Lower lobe of right lung (tissue), 2 donors: ENCODE measurements at regions not wholly inside any gene's neighbourhood (a gene's known extent, or its start where the extent isn't known, plus 50 kb on each side); places are given as distances from the start of the nearest gene placed in this dataset.

Experiments
- ATAC-seq, 2 donors: fragments of 200-7000 bp; cut with Tn5 transposase; one replicate each; pipeline ENCODE4 v1.9.1; 2020 to 2022; ENCODE audit warnings: mild to moderate bottlenecking in 2 of 2, moderate library complexity in 2 of 2
- DNase-seq: peaks from one replicate; pipeline ENCODE4 v3.0.0-alpha.2; 2020
- H3K27ac ChIP-seq: fragments of 200-600 bp; one replicate; pipeline ENCODE4 v1.8.0; 2022
- H3K27me3 ChIP-seq: fragments of 200-600 bp; one replicate; pipeline ENCODE4 v1.8.0; 2022; ENCODE audit warnings: low read depth
- H3K36me3 ChIP-seq: fragments of 200-600 bp; one replicate; pipeline ENCODE4 v1.8.0; 2022; ENCODE audit warnings: mild to moderate bottlenecking
- H3K4me1 ChIP-seq: fragments of 200-600 bp; one replicate; pipeline ENCODE4 v1.8.0; 2022
- H3K4me3 ChIP-seq: fragments of 200-600 bp; one replicate; pipeline ENCODE4 v1.8.0; 2022; ENCODE audit warnings: mild to moderate bottlenecking
- H3K9me3 ChIP-seq: fragments of 200-600 bp; one replicate; pipeline ENCODE4 v1.8.0; 2022
- intact Hi-C: fragments of 100-400 bp; cut with DNase I; formaldehyde crosslinking; loops from one replicate; pipeline ENCODE4 v1.11.0; 2022
- TF ChIP-seq, protein P1 (sequence below): fragments of 200-600 bp; IDR thresholded peaks from one replicate; pipeline ENCODE4 v1.8.0; 2022; ENCODE audit warnings: antibody characterized with exemption, mild to moderate bottlenecking
- donor health status: DM: no; HTN: yes; CAD: no; lungs with severe emphysema.

GRCh38 chr22:22983123-22983522, 87.2 kb upstream of the GNAZ start:
- no peaks in the 10 kb centered on the region for H3K4me1 ChIP-seq
- H3K9me3 ChIP-seq, result peaks cover 14% of the 10 kb centered on the region
- intact Hi-C loops, result no loop called here
- DNase-seq, result no peak
- H3K4me3 ChIP-seq, result no peak overlapping the region
- H3K36me3 ChIP-seq, result no peaks in the 10 kb centered on the region
- no peak for ATAC-seq
- no peaks in the 10 kb centered on the region for H3K27me3 ChIP-seq
- no peak overlapping the region for H3K27ac ChIP-seq
- TF ChIP-seq, protein P1, sequence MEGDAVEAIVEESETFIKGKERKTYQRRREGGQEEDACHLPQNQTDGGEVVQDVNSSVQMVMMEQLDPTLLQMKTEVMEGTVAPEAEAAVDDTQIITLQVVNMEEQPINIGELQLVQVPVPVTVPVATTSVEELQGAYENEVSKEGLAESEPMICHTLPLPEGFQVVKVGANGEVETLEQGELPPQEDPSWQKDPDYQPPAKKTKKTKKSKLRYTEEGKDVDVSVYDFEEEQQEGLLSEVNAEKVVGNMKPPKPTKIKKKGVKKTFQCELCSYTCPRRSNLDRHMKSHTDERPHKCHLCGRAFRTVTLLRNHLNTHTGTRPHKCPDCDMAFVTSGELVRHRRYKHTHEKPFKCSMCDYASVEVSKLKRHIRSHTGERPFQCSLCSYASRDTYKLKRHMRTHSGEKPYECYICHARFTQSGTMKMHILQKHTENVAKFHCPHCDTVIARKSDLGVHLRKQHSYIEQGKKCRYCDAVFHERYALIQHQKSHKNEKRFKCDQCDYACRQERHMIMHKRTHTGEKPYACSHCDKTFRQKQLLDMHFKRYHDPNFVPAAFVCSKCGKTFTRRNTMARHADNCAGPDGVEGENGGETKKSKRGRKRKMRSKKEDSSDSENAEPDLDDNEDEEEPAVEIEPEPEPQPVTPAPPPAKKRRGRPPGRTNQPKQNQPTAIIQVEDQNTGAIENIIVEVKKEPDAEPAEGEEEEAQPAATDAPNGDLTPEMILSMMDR, result no peak

GRCh38 chr22:22983816-22984215, 86.5 kb upstream of the GNAZ start:
- H3K27me3 ChIP-seq, result peaks cover 2% of the 10 kb centered on the region
- ATAC-seq, result no peak
- H3K4me1 ChIP-seq, result no peaks in the 10 kb centered on the region
- TF ChIP-seq, protein P1, result no peak
- DNase-seq, result no peak
- H3K27ac ChIP-seq, result no peak overlapping the region
- H3K9me3 ChIP-seq, result peaks cover 14% of the 10 kb centered on the region
- no peak overlapping the region for H3K4me3 ChIP-seq
- intact Hi-C loops, result no loop called here
- no peaks in the 10 kb centered on the region for H3K36me3 ChIP-seq

DNA sequence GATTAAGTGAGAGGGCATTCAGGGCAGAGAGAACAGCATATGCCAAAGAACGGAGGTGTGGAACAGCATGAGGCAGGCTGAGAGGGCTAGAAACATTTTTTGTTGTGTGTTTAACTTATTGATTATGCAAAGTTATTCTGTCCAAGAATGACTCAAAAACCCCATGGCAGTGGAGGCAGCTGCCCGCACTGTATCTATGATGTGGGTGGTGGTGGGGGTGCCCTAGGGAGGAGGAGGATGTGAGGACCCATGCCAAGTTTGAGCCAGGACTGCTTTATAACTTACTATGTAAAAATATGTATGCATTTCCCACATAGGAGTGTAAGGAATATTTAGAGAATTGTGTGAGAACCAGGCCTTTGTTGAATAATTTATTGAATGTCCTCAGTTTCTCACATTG, 85.4 kb upstream of the GNAZ start:
- Histone ChIP-seq H3K4me1 (no peaks in the 10 kb centered on the region), H3K4me3 (no peak overlapping the region), H3K27ac (no peak overlapping the region), H3K27me3 (peaks cover 4% of the 10 kb centered on the region), H3K9me3 (peaks cover 6% of the 10 kb centered on the region), H3K36me3 (no peaks in the 10 kb centered on the region)
- DNase-seq (no peak), ATAC-seq (no peak)
- intact Hi-C loops, result no loop called here
- TF ChIP-seq, protein P1, result no peak

DNA sequence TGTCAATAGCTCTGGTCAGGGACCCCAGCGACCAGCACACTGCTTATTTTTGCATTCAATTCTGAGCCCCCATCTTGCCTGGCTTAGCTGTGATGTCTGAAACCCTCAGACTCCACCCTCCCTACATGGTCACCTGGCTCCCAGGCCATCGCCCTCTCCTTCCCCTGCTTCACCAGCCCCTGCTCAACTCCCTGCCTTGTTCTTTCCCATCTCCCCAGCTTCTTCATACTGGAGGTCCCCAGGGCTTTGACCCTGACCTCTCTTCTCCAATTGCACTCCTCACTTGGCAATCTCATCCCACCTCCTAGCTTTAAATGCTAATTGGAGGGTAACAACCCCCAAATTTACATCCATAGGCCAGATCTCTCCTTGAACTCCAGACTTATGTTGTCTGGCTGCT, 84.3 kb upstream of the GNAZ start:
- no peaks in the 10 kb centered on the region for H3K4me1 ChIP-seq
- ATAC-seq, result no peak
- no peak overlapping the region for H3K4me3 ChIP-seq
- no peak overlapping the region for H3K27ac ChIP-seq
- DNase-seq, result no peak
- TF ChIP-seq, protein P1, result no peak
- intact Hi-C loops, result no loop called here
- peaks cover 4% of the 10 kb centered on the region for H3K27me3 ChIP-seq
- H3K9me3 ChIP-seq, result no peaks in the 10 kb centered on the region
- no peaks in the 10 kb centered on the region for H3K36me3 ChIP-seq

DNA sequence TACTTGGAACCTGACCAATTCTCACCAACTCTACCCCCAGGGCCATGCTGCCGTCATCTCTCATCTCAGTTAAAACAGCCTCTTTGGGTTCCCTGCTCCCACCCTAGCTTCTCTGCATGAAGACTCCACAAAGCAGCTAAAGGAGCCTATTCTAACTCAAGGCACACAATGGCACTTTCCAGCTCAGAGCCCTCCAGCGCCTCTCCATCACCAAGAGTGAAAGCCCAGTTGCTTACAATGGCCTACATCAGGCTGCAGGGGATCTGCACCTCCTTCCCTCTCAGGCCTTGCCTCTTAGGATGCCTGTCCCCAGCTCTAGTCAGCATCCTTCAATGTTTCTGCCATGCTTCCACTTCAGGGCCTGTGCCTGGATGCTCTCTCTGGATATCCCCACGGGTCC, 83.7 kb upstream of the GNAZ start:
- DNase-seq, result no peak
- TF ChIP-seq, protein P1, result no peak
- intact Hi-C loops, result no loop called here
- Histone ChIP-seq H3K27me3 (peaks cover 4% of the 10 kb centered on the region), H3K4me1 (no peaks in the 10 kb centered on the region), H3K9me3 (no peaks in the 10 kb centered on the region), H3K4me3 (no peak overlapping the region), H3K27ac (no peak overlapping the region), H3K36me3 (no peaks in the 10 kb centered on the region)
- no peak for ATAC-seq

DNA sequence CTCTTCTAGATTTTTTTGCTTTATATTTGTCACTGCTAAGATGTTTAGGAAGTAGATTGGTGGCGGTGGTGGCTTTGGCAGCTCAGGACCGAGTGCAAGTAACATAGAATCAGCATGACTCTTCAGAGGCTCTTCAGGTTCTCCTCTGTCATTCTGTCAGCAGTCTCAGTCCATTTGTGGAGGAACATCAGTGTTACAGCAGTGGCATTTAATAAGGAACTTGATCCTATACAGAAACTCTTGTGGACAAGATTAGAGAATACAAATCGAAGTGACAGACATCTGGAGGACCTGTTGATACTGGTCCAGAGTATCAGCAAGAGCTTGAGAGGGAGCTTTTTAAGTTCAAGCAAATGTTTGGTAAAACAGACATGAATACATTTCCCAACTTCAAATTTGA, 82.2 kb upstream of the GNAZ start:
- Histone ChIP-seq H3K4me1 (no peaks in the 10 kb centered on the region), H3K4me3 (no peak overlapping the region), H3K36me3 (no peaks in the 10 kb centered on the region), H3K27me3 (peaks cover 6% of the 10 kb centered on the region), H3K27ac (no peak overlapping the region), H3K9me3 (no peaks in the 10 kb centered on the region)
- intact Hi-C loops, result no loop called here
- DNase-seq (no peak), ATAC-seq (no peak)
- TF ChIP-seq, protein P1, result no peak
